ENCODE measurements at regions not wholly inside any gene's neighbourhood (a gene's known extent, or its start where the extent isn't known, plus 50 kb on each side); places are given as distances from the start of the nearest gene placed in this dataset.
"Not testable (repeated sequence)": the region's sequence is repeated elsewhere in the genome, so short reads cannot be mapped to it uniquely, and the experiment has no call there.

DNA sequence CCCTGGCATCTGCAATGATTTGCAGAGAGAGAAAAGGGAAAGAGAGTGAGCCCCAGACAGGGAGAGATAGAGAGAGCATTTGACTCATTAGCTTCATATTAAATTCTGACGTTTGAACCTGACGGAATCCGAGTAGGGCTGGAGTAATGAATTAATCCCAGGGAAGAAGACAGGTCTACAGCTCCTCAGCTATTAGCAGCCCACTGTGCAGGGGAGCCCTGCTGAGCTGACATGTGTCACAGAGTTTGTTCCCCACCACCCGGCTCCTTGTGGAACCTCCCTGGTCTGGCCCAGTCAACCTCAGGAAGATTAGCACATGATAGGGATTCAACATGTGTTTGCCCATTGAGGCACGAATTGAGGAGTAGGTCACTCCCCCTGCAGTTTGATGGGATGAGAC lies 404.0 kb downstream of the BUD13 start:
- WGBS, 2 donors (ENCODE audit: extremely low coverage in 2 of 2, insufficient read length in 2 of 2, insufficient replicate concordance in 1 of 2): no CpG with 5 or more reads among the region's 5 CpGs

DNA sequence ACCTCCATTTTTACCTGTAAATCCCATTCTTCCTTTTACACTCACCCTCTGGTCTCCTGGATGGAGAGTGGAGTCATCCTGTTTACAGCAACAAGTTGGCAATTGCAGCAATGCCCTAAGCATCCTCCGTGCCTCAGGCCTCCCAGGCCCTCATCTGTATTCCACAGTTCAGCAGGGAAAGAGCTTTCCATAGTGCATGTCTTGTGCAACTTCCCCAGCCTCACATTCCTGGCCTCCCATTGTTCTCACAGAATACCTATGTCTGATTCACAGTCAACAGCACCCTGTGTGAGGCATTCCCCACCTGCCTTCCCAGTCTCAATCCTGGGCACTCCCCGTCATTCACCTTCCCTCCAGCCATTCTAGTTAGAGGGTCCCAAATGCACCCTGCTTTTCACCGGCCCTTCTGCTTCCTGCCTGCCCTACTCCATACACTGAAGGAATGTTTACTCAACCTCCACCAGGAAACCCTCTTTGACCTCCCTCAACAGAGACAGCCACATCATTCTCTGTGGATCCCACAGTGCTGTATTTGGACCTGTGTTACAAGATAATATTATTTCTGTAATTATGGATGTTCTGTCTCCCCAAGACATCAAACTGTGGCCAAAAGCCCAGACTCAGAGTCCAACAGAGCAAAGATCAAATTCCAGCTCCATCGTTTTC lies 405.7 kb downstream of the BUD13 start:
- Histone ChIP-seq H3K27me3 (ENCODE audit: control insufficient read depth in 3 of 3, insufficient read depth in 3 of 3, low read depth in 1 of 3, low read length in 3 of 3) (no peaks in the 10 kb centered on the region), H3K4me3 (ENCODE audit: low read length in 2 of 2) (no peak overlapping the region), H2AK5ac (ENCODE audit: low read depth, low read length) (no peak overlapping the region), H3K36me3 (replicated peaks in 1 of 2; ENCODE audit: control insufficient read depth in 2 of 2, insufficient read depth in 2 of 2, low read length in 2 of 2) (no peaks in the 10 kb centered on the region), H3K23ac (ENCODE audit: low read depth, low read length, poor library complexity) (no peak overlapping the region), H4K8ac (ENCODE audit: low read depth, low read length) (no peak overlapping the region), H2BK5ac (ENCODE audit: low read length) (no peak overlapping the region), H3K4me1 (ENCODE audit: control insufficient read depth in 2 of 2, insufficient read depth in 1 of 2, low read depth in 1 of 2, low read length in 2 of 2) (peaks cover 0 to 7% of the 10 kb centered on the region in 2 donors), H3K4ac (ENCODE audit: low read length) (no peak overlapping the region), H3K14ac (ENCODE audit: low read length) (no peak overlapping the region), H3K79me1 (ENCODE audit: low read depth, low read length) (no peaks in the 10 kb centered on the region), H3K9ac (ENCODE audit: low read depth, low read length, poor library complexity) (no peak overlapping the region), H2BK15ac (ENCODE audit: low read length) (no peak overlapping the region), H2BK120ac (ENCODE audit: low read depth, low read length) (no peak overlapping the region), H2AFZ (ENCODE audit: low read length) (no peak overlapping the region), H3K4me2 (ENCODE audit: insufficient read depth, low read length, poor library complexity, severe bottlenecking) (no peak overlapping the region), H3K9me3 (replicated peaks in 1 of 2; ENCODE audit: control insufficient read depth in 2 of 2, insufficient read depth in 1 of 2, low read depth in 1 of 2, low read length in 2 of 2) (no peaks in the 10 kb centered on the region), H3K27ac (replicated peaks; ENCODE audit: low read length) (no peak overlapping the region), H2BK12ac (ENCODE audit: low read length) (no peak overlapping the region), H3K18ac (ENCODE audit: low read length) (no peak overlapping the region), H4K91ac (ENCODE audit: low read depth, low read length, poor library complexity) (no peak overlapping the region)
- DNase-seq (ENCODE audit: low spot score): no peak
- WGBS, 2 donors (ENCODE audit: extremely low coverage in 2 of 2, insufficient read length in 2 of 2, insufficient replicate concordance in 1 of 2): no CpG with 5 or more reads among the region's 4 CpGs

More for the DNA sequence above, 404.0 kb downstream of the BUD13 start:
- no peak overlapping the region for H2BK5ac ChIP-seq (ENCODE audit: low read length)
- H3K27me3 ChIP-seq (ENCODE audit: control insufficient read depth in 3 of 3, insufficient read depth in 3 of 3, low read depth in 1 of 3, low read length in 3 of 3): no peaks in the 10 kb centered on the region
- H2AK5ac ChIP-seq (ENCODE audit: low read depth, low read length): no peak overlapping the region
- H3K27ac ChIP-seq (replicated peaks; ENCODE audit: low read length): no peak overlapping the region
- H3K36me3 ChIP-seq (replicated peaks in 1 of 2; ENCODE audit: control insufficient read depth in 2 of 2, insufficient read depth in 2 of 2, low read length in 2 of 2): no peaks in the 10 kb centered on the region
- H3K14ac ChIP-seq (ENCODE audit: low read length): no peak overlapping the region
- DNase-seq (ENCODE audit: low spot score): no peak
- no peak overlapping the region for H2AFZ ChIP-seq (ENCODE audit: low read length)
- no peak overlapping the region for H4K8ac ChIP-seq (ENCODE audit: low read depth, low read length)
- H3K4me3 ChIP-seq (ENCODE audit: low read length in 2 of 2): no peak overlapping the region
- H3K79me1 ChIP-seq (ENCODE audit: low read depth, low read length): no peaks in the 10 kb centered on the region
- H3K23ac ChIP-seq (ENCODE audit: low read depth, low read length, poor library complexity): no peak overlapping the region
- H2BK120ac ChIP-seq (ENCODE audit: low read depth, low read length): no peak overlapping the region
- H3K4ac ChIP-seq (ENCODE audit: low read length): no peak overlapping the region
- no peak overlapping the region for H3K9ac ChIP-seq (ENCODE audit: low read depth, low read length, poor library complexity)
- H4K91ac ChIP-seq (ENCODE audit: low read depth, low read length, poor library complexity): no peak overlapping the region
- H3K4me2 ChIP-seq (ENCODE audit: insufficient read depth, low read length, poor library complexity, severe bottlenecking): no peak overlapping the region
- no peak overlapping the region for H3K18ac ChIP-seq (ENCODE audit: low read length)
- no peaks in the 10 kb centered on the region for H3K9me3 ChIP-seq (replicated peaks in 1 of 2; ENCODE audit: control insufficient read depth in 2 of 2, insufficient read depth in 1 of 2, low read depth in 1 of 2, low read length in 2 of 2)
- H2BK15ac ChIP-seq (ENCODE audit: low read length): no peak overlapping the region
- H2BK12ac ChIP-seq (ENCODE audit: low read length): no peak overlapping the region
- peaks cover 0 to 20% of the 10 kb centered on the region in 2 donors for H3K4me1 ChIP-seq (ENCODE audit: control insufficient read depth in 2 of 2, insufficient read depth in 1 of 2, low read depth in 1 of 2, low read length in 2 of 2)

- H4K8ac ChIP-seq (ENCODE audit: low read depth, low read length): no peak overlapping the region
- no peak overlapping the region for H2AK5ac ChIP-seq (ENCODE audit: low read depth, low read length)
- H3K27me3 ChIP-seq (ENCODE audit: control insufficient read depth in 3 of 3, insufficient read depth in 3 of 3, low read depth in 1 of 3, low read length in 3 of 3): no peaks in the 10 kb centered on the region
- no peak overlapping the region for H3K4me3 ChIP-seq (ENCODE audit: low read length in 2 of 2)
- DNase-seq (ENCODE audit: low spot score): no peak
- H3K18ac ChIP-seq (ENCODE audit: low read length): no peak overlapping the region
- no peak overlapping the region for H3K27ac ChIP-seq (replicated peaks; ENCODE audit: low read length)
- H2BK120ac ChIP-seq (ENCODE audit: low read depth, low read length): no peak overlapping the region
- no peak overlapping the region for H2BK5ac ChIP-seq (ENCODE audit: low read length)
- H3K23ac ChIP-seq (ENCODE audit: low read depth, low read length, poor library complexity): no peak overlapping the region
- H3K4me1 ChIP-seq (ENCODE audit: control insufficient read depth in 2 of 2, insufficient read depth in 1 of 2, low read depth in 1 of 2, low read length in 2 of 2): peaks cover 0 to 7% of the 10 kb centered on the region in 2 donors
- no peak overlapping the region for H4K91ac ChIP-seq (ENCODE audit: low read depth, low read length, poor library complexity)
- H2AFZ ChIP-seq (ENCODE audit: low read length): no peak overlapping the region
- no peak overlapping the region for H3K9ac ChIP-seq (ENCODE audit: low read depth, low read length, poor library complexity)
- no peaks in the 10 kb centered on the region for H3K9me3 ChIP-seq (replicated peaks in 1 of 2; ENCODE audit: control insufficient read depth in 2 of 2, insufficient read depth in 1 of 2, low read depth in 1 of 2, low read length in 2 of 2)
- no CpG with 5 or more reads among the region's 1 CpG for WGBS, 2 donors (ENCODE audit: extremely low coverage in 2 of 2, insufficient read length in 2 of 2, insufficient replicate concordance in 1 of 2)
- H2BK12ac ChIP-seq (ENCODE audit: low read length): no peak overlapping the region
- H3K4ac ChIP-seq (ENCODE audit: low read length): no peak overlapping the region
- H2BK15ac ChIP-seq (ENCODE audit: low read length): no peak overlapping the region
- no peaks in the 10 kb centered on the region for H3K79me1 ChIP-seq (ENCODE audit: low read depth, low read length)
- no peak overlapping the region for H3K4me2 ChIP-seq (ENCODE audit: insufficient read depth, low read length, poor library complexity, severe bottlenecking)
- H3K14ac ChIP-seq (ENCODE audit: low read length): no peak overlapping the region
- no peaks in the 10 kb centered on the region for H3K36me3 ChIP-seq (replicated peaks in 1 of 2; ENCODE audit: control insufficient read depth in 2 of 2, insufficient read depth in 2 of 2, low read length in 2 of 2)
Observed at GRCh38 chr11:116366451-116366850, 406.3 kb downstream of the BUD13 start.

GRCh38 chr11:116364925-116365324 lies 407.9 kb downstream of the BUD13 start:
- no CpG with 5 or more reads among the region's 4 CpGs for WGBS, 2 donors (ENCODE audit: extremely low coverage in 2 of 2, insufficient read length in 2 of 2, insufficient replicate concordance in 1 of 2)
- not testable (repeated sequence) for H2AK5ac ChIP-seq (ENCODE audit: low read depth, low read length); H3K9me3 ChIP-seq (replicated peaks in 1 of 2; ENCODE audit: control insufficient read depth in 2 of 2, insufficient read depth in 1 of 2, low read depth in 1 of 2, low read length in 2 of 2)

More at GRCh38 chr11:116364925-116365324, 407.9 kb downstream of the BUD13 start:
- not testable (repeated sequence) for H2BK120ac ChIP-seq (ENCODE audit: low read depth, low read length); H2BK12ac ChIP-seq (ENCODE audit: low read length); DNase-seq (ENCODE audit: low spot score); H3K23ac ChIP-seq (ENCODE audit: low read depth, low read length, poor library complexity); H2BK5ac ChIP-seq (ENCODE audit: low read length); H2AFZ ChIP-seq (ENCODE audit: low read length); H4K8ac ChIP-seq (ENCODE audit: low read depth, low read length); H4K91ac ChIP-seq (ENCODE audit: low read depth, low read length, poor library complexity); H3K79me1 ChIP-seq (ENCODE audit: low read depth, low read length); H3K4me3 ChIP-seq (ENCODE audit: low read length in 2 of 2); H2BK15ac ChIP-seq (ENCODE audit: low read length); H3K27me3 ChIP-seq (ENCODE audit: control insufficient read depth in 3 of 3, insufficient read depth in 3 of 3, low read depth in 1 of 3, low read length in 3 of 3); H3K4me2 ChIP-seq (ENCODE audit: insufficient read depth, low read length, poor library complexity, severe bottlenecking); H3K18ac ChIP-seq (ENCODE audit: low read length); H3K14ac ChIP-seq (ENCODE audit: low read length); H3K4me1 ChIP-seq (ENCODE audit: control insufficient read depth in 2 of 2, insufficient read depth in 1 of 2, low read depth in 1 of 2, low read length in 2 of 2); H3K9ac ChIP-seq (ENCODE audit: low read depth, low read length, poor library complexity); H3K4ac ChIP-seq (ENCODE audit: low read length); H3K36me3 ChIP-seq (replicated peaks in 1 of 2; ENCODE audit: control insufficient read depth in 2 of 2, insufficient read depth in 2 of 2, low read length in 2 of 2); H3K27ac ChIP-seq (replicated peaks; ENCODE audit: low read length)

All from neuronal stem cell (in vitro differentiated cells).